Astrocyte (in vitro differentiated cells and primary cell): ENCODE measurements at regions not wholly inside any gene's neighbourhood (a gene's known extent, or its start where the extent isn't known, plus 50 kb on each side); places are given as distances from the start of the nearest gene placed in this dataset.

Experiments used
- DNase-seq: peaks from one replicate; pipeline ENCODE4 v3.0.0-alpha.2; 2010; ENCODE audit warnings: low read depth
- FAIRE-seq: peaks from 2 replicates; lab custom pipeline; 2011; peaks lifted over from hg19 to GRCh38; lab: Jason Lieb, UNC
- H2AFZ ChIP-seq: 2 replicates; pipeline ENCODE4 v1.6.0; 2012; ENCODE audit warnings: low read depth, low read length, inconsistent platforms
- H3K27ac ChIP-seq: 2 replicates; pipeline ENCODE4 v1.5.1; 2011; ENCODE audit warnings: low read depth, low read length, inconsistent platforms
- H3K27me3 ChIP-seq: 2 replicates; pipeline ENCODE4 v1.6.0; 2011; ENCODE audit warnings: low read length, inconsistent platforms; ENCODE audit not compliant: insufficient read depth
- H3K36me3 ChIP-seq: 2 replicates; pipeline ENCODE4 v1.5.1; 2011; ENCODE audit warnings: low read length, inconsistent platforms; ENCODE audit not compliant: insufficient read depth
- H3K4me1 ChIP-seq: 2 replicates; pipeline ENCODE4 v1.5.1; 2011; ENCODE audit warnings: low read length, inconsistent platforms; ENCODE audit not compliant: insufficient read depth
- H3K4me2 ChIP-seq: 2 replicates; pipeline ENCODE4 v1.6.0; 2012; ENCODE audit warnings: low read length, inconsistent platforms
- H3K4me3 ChIP-seq: 2 replicates; pipeline ENCODE4 v1.5.1; 2011; ENCODE audit warnings: low read depth, mild to moderate bottlenecking, low read length, inconsistent platforms; ENCODE audit not compliant: insufficient read depth
- H3K79me2 ChIP-seq: 2 replicates; pipeline ENCODE4 v1.6.0; 2012; ENCODE audit warnings: mild to moderate bottlenecking, low read length, inconsistent platforms; ENCODE audit not compliant: insufficient read depth
- H3K9ac ChIP-seq: 2 replicates; pipeline ENCODE4 v1.6.0; 2012; ENCODE audit warnings: mild to moderate bottlenecking, low read length, inconsistent platforms
- H3K9me3 ChIP-seq: 2 replicates; pipeline ENCODE4 v1.5.1; 2012; ENCODE audit warnings: low read depth, mild to moderate bottlenecking, low read length, inconsistent platforms; ENCODE audit not compliant: insufficient read depth
- H4K20me1 ChIP-seq: 2 replicates; pipeline ENCODE4 v1.6.0; 2012; ENCODE audit warnings: low read length, inconsistent platforms; ENCODE audit not compliant: insufficient read depth
- H3K27ac Mint-ChIP-seq: one replicate; pipeline ENCODE4 v1.8.0; 2021; ENCODE audit warnings: mild to moderate bottlenecking, mixed read lengths; ENCODE audit not compliant: unreplicated experiment
- H3K27me3 Mint-ChIP-seq: one replicate; pipeline ENCODE4 v1.8.0; 2021; ENCODE audit warnings: low read depth, mixed read lengths; ENCODE audit not compliant: unreplicated experiment
- H3K36me3 Mint-ChIP-seq: one replicate; pipeline ENCODE4 v1.8.0; 2021; ENCODE audit warnings: low read depth, mixed read lengths; ENCODE audit not compliant: unreplicated experiment
- H3K4me1 Mint-ChIP-seq: one replicate; pipeline ENCODE4 v1.8.0; 2021; ENCODE audit warnings: low read depth, mixed read lengths; ENCODE audit not compliant: unreplicated experiment
- H3K4me3 Mint-ChIP-seq: one replicate; pipeline ENCODE4 v1.8.0; 2021; ENCODE audit warnings: mild to moderate bottlenecking, moderate library complexity, mixed read lengths; ENCODE audit not compliant: unreplicated experiment
- H3K9me3 Mint-ChIP-seq: one replicate; pipeline ENCODE4 v1.8.0; 2021; ENCODE audit warnings: mild to moderate bottlenecking, mixed read lengths; ENCODE audit not compliant: unreplicated experiment
- EZH2 ChIP-seq: IDR thresholded peaks from 2 replicates; pipeline ENCODE4 v1.6.1; 2012; ENCODE audit warnings: mild to moderate bottlenecking, low read length, inconsistent platforms; ENCODE audit not compliant: insufficient read depth
- TF ChIP-seq, protein P1 (sequence below): IDR thresholded peaks from 2 replicates; pipeline ENCODE4 v1.5.1; 2011; ENCODE audit warnings: low read depth, mild to moderate bottlenecking, inconsistent platforms, low read length, moderate library complexity; ENCODE audit not compliant: insufficient read depth

DNA sequence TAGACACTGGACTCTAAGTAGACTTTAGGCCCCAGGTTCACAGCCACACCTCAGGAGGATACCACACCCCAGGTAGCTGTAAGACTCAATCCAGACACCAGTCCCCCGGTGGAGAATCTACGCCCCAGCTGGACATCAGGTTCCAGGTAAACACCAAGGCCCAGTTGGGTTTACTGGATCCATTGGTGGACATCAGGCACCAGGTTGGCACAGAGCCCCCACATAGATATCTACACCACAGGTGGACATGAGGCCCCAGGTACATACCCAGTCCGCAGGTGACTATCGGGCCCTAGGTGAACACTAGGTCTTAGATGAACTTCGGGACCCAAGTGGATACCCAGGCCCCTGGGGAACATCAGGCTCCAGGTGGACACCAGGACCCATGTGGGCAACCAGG lies 58.9 kb upstream of the SEPTIN5 start:
- no peak for FAIRE-seq

DNA sequence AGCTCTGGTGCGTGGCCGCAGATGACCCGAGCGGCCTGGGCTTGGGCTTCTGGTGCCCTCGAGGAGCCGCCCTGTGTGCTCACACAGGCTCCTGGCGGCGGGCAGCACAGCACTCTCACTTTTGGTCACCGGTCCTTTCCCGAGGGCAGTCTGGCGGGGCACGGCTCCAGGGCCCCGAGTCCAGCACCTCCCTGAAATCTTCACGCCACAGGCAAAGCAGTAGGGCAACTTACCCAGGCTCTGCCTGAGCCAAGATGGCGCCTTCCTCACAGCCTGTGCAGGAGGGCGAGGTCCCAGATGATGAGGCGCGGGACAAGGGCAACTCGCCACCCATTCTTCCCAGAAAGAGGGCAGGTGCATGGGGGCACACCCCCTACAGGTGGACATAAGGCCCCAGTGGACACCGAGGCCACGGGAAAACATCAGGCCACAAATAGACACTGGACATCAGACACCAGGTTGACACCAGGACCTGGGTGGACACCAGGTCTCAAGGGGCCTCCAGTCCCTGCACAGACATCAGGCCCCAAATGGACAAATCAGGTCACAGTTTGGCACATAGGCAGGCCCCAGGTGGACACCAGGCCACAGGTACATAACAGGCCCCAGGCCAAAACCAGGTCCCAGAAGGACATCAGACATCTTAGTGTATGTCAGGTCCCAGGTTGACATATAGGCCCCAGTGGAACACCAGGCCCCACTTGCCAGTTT lies 57.6 kb upstream of the SEPTIN5 start:
- H3K27ac ChIP-seq = no peak overlapping the region
- H3K4me1 ChIP-seq = no peaks in the 10 kb centered on the region
- no peaks in the 10 kb centered on the region for H3K79me2 ChIP-seq
- H3K4me3 ChIP-seq = no peak overlapping the region
- peaks cover 2% of the 10 kb centered on the region for H3K9me3 Mint-ChIP-seq
- H3K4me3 Mint-ChIP-seq = no peak overlapping the region
- no peak overlapping the region for H3K4me2 ChIP-seq
- peaks cover 3% of the 10 kb centered on the region for H3K27me3 ChIP-seq
- H3K27me3 Mint-ChIP-seq = peaks cover 9% of the 10 kb centered on the region
- no peaks in the 10 kb centered on the region for H3K4me1 Mint-ChIP-seq
- H3K9ac ChIP-seq = no peak overlapping the region
- no peak overlapping the region for H3K27ac Mint-ChIP-seq
- H4K20me1 ChIP-seq = no peaks in the 10 kb centered on the region
- H2AFZ ChIP-seq = no peak overlapping the region
- TF ChIP-seq, protein P1, sequence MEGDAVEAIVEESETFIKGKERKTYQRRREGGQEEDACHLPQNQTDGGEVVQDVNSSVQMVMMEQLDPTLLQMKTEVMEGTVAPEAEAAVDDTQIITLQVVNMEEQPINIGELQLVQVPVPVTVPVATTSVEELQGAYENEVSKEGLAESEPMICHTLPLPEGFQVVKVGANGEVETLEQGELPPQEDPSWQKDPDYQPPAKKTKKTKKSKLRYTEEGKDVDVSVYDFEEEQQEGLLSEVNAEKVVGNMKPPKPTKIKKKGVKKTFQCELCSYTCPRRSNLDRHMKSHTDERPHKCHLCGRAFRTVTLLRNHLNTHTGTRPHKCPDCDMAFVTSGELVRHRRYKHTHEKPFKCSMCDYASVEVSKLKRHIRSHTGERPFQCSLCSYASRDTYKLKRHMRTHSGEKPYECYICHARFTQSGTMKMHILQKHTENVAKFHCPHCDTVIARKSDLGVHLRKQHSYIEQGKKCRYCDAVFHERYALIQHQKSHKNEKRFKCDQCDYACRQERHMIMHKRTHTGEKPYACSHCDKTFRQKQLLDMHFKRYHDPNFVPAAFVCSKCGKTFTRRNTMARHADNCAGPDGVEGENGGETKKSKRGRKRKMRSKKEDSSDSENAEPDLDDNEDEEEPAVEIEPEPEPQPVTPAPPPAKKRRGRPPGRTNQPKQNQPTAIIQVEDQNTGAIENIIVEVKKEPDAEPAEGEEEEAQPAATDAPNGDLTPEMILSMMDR = no peak
- TF ChIP-seq EZH2 = no peak
- no peaks in the 10 kb centered on the region for H3K36me3 ChIP-seq
- no peaks in the 10 kb centered on the region for H3K9me3 ChIP-seq
- FAIRE-seq = no peak
- DNase-seq = no peak
- no peaks in the 10 kb centered on the region for H3K36me3 Mint-ChIP-seq

More for the DNA sequence above, 58.9 kb upstream of the SEPTIN5 start:
- H3K4me3 Mint-ChIP-seq = no peak overlapping the region
- Histone ChIP-seq H3K27me3 (peaks cover 9% of the 10 kb centered on the region), H3K79me2 (no peaks in the 10 kb centered on the region), H4K20me1 (no peaks in the 10 kb centered on the region), H3K4me2 (no peak overlapping the region), H3K9me3 (no peaks in the 10 kb centered on the region), H3K4me3 (no peak overlapping the region), H3K9ac (no peak overlapping the region), H2AFZ (no peak overlapping the region), H3K4me1 (no peaks in the 10 kb centered on the region), H3K27ac (no peak overlapping the region), H3K36me3 (no peaks in the 10 kb centered on the region)
- DNase-seq = no peak
- H3K36me3 Mint-ChIP-seq = no peaks in the 10 kb centered on the region
- H3K27me3 Mint-ChIP-seq = peaks cover 10% of the 10 kb centered on the region
- H3K9me3 Mint-ChIP-seq = peaks cover 2% of the 10 kb centered on the region
- no peak overlapping the region for H3K27ac Mint-ChIP-seq
- no peak for TF ChIP-seq EZH2
- TF ChIP-seq, protein P1 = no peak
- H3K4me1 Mint-ChIP-seq = no peaks in the 10 kb centered on the region
